SKM-1 (cell line): ENCODE measurements at regions not wholly inside any gene's neighbourhood (a gene's known extent, or its start where the extent isn't known, plus 50 kb on each side); places are given as distances from the start of the nearest gene placed in this dataset.
A peak's percentile ranks its signal among the peaks of the same experiment; 100 is the strongest.
"Not testable (repeated sequence)": the region's sequence is repeated elsewhere in the genome, so short reads cannot be mapped to it uniquely, and the experiment has no call there.

Experiments used
- DNase-seq: peaks from one replicate; lab custom pipeline; 2025; ENCODE audit not compliant: unreplicated experiment; lab: John Stamatoyannopoulos, UW

- DNase-seq: not testable (repeated sequence)
These were observed 140.5 kb downstream of the IGLL1 start for GRCh38 chr22:23439581-23439980.

DNA sequence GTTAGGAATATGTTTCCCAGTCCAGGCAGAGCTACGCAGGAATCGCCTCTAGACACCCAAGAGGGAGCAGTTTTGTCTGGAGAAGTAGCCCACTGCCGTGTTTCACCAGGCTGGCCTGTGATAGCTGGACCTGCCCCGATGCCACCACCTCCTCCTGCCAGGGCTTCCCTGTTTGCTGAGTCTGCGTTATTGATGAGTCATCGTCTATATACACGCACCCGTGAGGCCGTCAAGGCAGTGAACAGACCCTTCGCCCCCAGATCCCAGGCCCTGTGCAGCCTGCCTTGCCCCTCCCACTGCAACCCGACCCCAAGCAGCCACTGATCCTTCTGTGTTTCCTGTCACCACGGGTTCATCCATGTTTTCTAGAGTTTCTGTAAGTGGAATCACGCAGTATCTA, 141.9 kb downstream of the IGLL1 start:
- no peak for DNase-seq

- DNase-seq: no peak
These were observed 142.3 kb downstream of the IGLL1 start for GRCh38 chr22:23437779-23438178.

GRCh38 chr22:23437107-23437395, 143.0 kb downstream of the IGLL1 start:
- DNase-seq: not testable (repeated sequence)

DNA sequence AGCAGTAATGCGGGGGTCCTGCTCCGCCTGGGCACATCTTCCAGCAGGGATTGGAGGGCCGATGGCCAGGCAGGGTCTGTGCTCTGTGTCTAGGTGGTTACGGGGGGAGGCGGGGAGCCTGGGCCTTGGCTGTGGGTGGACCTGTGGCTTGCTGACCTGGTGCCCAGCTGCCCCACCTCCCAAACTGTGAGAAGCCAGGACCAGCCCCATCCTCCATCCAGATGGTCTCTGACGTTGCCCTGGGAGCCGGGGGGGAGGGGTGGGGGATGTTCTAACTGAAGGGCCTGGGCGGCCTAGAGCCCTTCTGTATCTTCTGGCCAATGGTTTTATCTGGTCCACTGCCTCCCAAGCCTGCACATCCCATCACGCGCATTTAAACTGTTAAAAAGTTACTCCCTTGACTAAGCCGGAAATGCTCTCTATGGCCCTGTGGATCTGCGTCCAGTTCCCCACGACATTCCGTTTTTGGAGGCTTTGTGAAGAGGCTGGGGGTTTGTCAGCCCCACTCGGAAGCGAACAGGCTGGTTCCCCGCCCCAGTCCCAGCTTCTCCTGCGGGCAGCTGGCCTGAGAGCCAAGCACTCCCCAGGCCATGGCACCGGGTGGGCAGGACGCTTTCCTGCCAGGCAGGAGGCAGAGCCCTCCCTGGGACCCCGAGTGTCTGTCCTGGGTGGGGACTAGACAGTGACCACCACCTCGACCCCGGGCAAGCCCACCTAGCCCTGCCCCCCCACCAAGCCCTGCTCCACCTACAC, 143.6 kb downstream of the IGLL1 start:
- DNase-seq: not testable (repeated sequence)

GRCh38 chr22:23435186-23435585, 144.9 kb downstream of the IGLL1 start:
- not testable (repeated sequence) for DNase-seq

DNA sequence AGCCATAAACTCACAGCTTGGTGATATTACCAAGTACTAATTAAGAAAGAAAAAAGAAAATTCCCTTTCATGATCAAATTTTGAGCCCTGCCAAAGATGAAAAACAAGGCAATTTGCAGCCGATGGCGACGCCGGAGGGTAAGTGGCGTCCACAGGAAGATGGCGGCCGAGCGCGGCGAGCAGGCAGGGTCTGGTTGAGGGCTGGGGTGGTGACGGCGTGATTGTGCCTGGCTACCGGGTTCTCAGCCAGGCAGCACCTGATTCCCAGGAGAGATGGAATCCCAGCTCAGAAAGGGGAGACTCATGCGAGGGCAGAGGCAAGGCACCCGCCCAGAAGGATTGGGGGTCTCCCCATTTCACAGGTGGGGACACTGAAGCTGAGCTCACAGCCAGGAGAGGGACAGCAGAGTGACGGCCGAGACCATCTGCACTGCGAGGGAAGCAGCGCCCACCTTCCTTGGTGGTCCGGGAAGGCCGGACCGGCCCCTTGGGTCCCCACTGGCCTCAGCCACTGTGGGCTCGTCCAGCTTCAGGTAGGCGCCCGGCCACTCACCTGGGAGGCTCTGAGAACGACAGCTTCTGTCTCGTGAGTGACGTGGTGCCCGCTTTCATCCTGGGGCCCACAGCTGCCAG, 145.8 kb downstream of the IGLL1 start:
- not testable (repeated sequence) for DNase-seq

GRCh38 chr22:23433127-23434005, 146.7 kb downstream of the IGLL1 start:
- DNase-seq: peak; percentile 7

GRCh38 chr22:23432719-23433118, 147.4 kb downstream of the IGLL1 start:
- DNase-seq: not testable (repeated sequence)

DNA sequence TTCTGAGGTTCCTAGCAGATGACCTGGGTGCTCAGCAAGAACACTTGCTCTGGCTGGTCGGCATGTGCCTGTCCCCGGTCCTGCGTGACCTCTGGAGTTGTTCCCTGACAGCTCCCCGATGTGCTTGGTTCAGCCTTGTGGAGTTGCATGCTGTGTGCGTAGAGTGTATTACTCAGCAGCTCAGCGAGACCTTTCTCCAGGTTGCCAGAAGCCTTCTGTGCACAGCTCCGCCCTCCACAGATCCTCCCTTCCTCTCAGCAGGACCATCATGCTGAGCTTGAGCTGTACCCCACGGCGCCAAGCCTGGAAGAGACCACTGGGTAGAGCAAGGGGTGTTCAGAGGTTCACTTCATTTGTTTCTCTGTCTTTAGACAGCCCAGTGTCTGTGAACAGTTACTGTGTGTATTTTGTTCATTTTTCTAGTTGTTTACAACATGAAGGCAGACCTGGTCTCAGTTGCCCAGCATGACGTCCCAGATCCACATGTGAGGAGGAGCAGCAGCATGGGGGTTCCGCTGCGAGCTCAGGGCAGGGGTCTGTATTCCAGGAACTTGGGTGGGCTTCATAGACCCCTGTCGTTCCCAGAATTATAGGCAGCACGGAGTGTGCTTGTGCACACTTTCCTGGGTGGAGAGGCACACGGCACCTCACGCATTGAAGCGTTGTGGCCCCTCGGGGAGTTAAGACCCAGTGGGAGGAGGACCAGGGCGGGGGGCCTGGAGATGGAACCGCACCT, 148.6 kb downstream of the IGLL1 start:
- no peak for DNase-seq

DNA sequence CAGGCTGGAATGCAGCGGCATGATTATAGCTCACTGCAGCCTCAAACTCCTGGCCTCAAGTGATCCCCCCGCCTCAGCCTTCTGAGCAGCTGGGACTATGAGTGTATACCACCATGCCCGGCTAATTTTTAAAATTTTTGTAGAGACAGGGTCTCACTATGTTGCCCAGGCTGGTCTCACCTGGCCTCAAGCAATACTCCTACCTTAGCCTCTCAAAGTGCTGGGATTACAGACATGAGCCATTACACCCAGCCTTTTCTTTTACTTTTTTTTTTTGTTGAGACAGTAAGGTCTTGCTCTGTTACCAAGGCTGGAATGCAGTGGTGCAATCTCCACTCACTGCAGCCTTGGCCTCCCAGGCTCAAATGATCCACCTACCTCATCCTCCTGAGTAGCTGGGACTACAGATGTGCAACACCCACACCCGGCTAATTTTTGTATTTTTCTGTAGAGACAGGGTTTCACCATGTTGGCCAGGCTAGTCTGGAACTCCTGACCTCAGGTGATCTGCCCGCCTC, 155.5 kb downstream of the IGLL1 start:
- DNase-seq: not testable (repeated sequence)

- DNase-seq: no peak
These were observed 156.1 kb downstream of the IGLL1 start for GRCh38 chr22:23424031-23424430.

GRCh38 chr22:23422281-23422680, 157.8 kb downstream of the IGLL1 start:
- not testable (repeated sequence) for DNase-seq

- DNase-seq: not testable (repeated sequence)
These were observed 158.8 kb downstream of the IGLL1 start for GRCh38 chr22:23421300-23421699.

GRCh38 chr22:23419931-23420330, 160.2 kb downstream of the IGLL1 start:
- no peak for DNase-seq

- DNase-seq: no peak
These were observed 160.9 kb downstream of the IGLL1 start for GRCh38 chr22:23419171-23419570.

DNA sequence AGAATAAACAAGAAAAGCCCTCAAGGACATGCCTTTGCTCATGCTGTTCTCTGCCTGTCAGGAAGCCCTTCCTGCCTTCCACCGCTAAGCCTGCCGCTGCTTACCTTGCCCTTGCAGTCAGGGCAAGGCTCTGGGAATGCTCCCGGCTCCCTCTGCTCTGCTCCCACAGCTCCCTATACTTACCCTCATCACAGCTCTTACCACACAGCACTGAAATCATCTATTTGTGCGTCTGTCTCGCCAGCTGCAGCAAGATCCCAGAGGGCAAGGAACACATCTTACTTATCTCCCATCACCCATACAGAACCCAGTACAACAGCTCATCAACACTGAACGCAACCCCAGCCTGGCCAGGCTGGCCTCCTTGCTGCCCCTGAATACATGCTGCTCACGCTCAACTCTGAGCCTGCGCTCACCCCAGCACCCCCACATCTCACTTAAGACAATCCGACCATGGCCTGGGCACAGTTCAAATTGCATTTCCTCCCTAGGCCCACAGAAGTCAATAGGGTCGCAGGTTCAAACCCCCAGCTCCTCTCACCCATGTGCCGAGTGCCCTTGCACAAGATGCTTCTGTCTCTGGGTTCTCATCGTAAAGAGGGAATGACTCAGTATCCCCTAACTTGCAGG, 161.8 kb downstream of the IGLL1 start:
- DNase-seq: no peak

DNA sequence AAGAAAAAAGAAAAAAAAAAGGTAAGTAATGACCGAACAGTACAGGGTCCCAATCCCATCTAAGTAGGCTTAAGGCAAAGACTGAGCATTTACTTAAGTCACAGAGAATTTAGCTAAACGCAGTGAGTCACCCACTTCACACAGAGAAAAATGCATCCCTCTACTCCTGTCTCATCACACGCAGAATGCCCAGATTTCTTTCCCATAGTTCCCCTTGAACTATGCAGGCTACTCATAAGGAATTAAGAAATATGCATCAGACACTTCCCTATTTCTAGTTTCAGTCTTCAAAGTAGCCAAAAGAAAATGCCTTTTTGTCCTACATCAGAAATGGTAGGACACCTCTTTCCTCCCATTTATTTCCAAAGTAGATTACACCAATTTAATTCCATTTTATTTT, 162.8 kb downstream of the IGLL1 start:
- DNase-seq: not testable (repeated sequence)

DNA sequence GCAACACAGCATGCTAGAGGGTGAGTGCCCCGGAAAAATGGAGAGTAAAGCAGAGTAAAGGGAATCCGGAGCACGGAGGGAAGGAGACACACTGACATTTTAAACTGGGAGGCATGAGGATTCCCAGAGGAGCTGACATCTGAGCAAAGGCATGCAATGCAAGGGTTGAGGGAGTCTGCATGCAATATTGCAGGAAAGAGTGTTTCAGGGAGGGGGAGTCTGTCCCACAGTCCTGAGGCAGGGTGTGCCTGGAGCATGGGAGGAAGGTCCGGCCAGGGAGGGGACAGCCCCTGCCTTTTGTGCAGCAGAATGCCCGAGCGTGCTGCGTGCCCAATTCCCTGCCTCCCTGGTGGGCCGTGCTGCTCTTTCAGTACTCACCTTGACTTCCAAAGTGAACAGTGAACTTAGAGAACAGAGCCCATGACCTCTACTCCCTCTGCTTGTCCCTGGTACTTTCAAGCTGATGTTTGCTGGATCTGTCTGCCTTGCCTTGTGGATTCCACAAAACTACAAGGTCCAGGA, 163.9 kb downstream of the IGLL1 start:
- not testable (repeated sequence) for DNase-seq

- DNase-seq: no peak
These were observed 164.6 kb downstream of the IGLL1 start for GRCh38 chr22:23415490-23415851.
